Adrenal gland (tissue), 9 donors: ENCODE measurements at regions not wholly inside any gene's neighbourhood (a gene's known extent, or its start where the extent isn't known, plus 50 kb on each side); places are given as distances from the start of the nearest gene placed in this dataset.

Experiments
- DNase-seq, 7 donors: peaks; one replicate each; pipeline ENCODE4 v3.0.0-alpha.2; 2019 to 2020
- H3K27ac ChIP-seq, 5 donors: fragments of 200-600 bp; sonication (generic) in 4 of 5; 1 replicate in 3 of 5; 2 replicates in 2 of 5; pipeline versions ENCODE4 v1.5.1 to v1.8.0; 2016 to 2020; ENCODE audit warnings: mild to moderate bottlenecking in 1 of 5
- H3K27me3 ChIP-seq: fragments of 200-600 bp; 2 replicates; pipeline ENCODE4 v1.8.0; 2021
- H3K36me3 ChIP-seq, 2 donors: fragments of 200-600 bp; replicated peaks in 1 of 2; 1 replicate in 1 of 2; 2 replicates in 1 of 2; pipeline versions ENCODE4 v1.5.1 to v1.8.0; 2018 to 2022
- H3K4me1 ChIP-seq, 2 donors: fragments of 200-600 bp; replicated peaks in 1 of 2; 1 replicate in 1 of 2; 2 replicates in 1 of 2; pipeline versions ENCODE4 v1.5.1 to v1.8.0; 2018 to 2021
- H3K4me3 ChIP-seq, 4 donors: fragments of 200-600 bp; sonication (generic) in 3 of 4; one replicate each; pipeline ENCODE4 v1.5.1; 2016 to 2018
- H3K9me3 ChIP-seq, 3 donors: fragments of 200-600 bp; sonication (generic) in 1 of 3; replicated peaks in 1 of 3; 1 replicate in 2 of 3; 2 replicates in 1 of 3; pipeline versions ENCODE4 v1.5.1 to v1.8.0; 2016 to 2021
- CTCF ChIP-seq, 6 experiments: fragments of 450-650 bp in 4 of 6; fragments of 200-600 bp in 2 of 6; sonication (generic) in 1 of 6; IDR thresholded peaks; 1 replicate in 5 of 6; 2 replicates in 1 of 6; pipeline versions ENCODE4 v1.5.1 to v1.8.0; 2016 to 2021; ENCODE audit warnings: antibody characterized with exemption in 6 of 6, mild to moderate bottlenecking in 2 of 6, moderate library complexity in 1 of 6
- POLR2A ChIP-seq, 2 donors: fragments of 450-650 bp; IDR thresholded peaks; one replicate each; pipeline ENCODE4 v1.6.1; 2017; ENCODE audit warnings: antibody characterized with exemption in 2 of 2, mild to moderate bottlenecking in 2 of 2, moderate library complexity in 1 of 2
- WGBS, 4 donors: extraction: QIAGEN DNeasy Blood & Tissue Kit in 2 of 4; methylation state at CpG; one replicate each; pipeline versions ENCODE4 v1.1.5 to v1.1.7; 2013 to 2017; 5-methylcytosine and 5-hydroxymethylcytosine counted together
- intact Hi-C, 2 donors: fragments of 100-400 bp; cut with DNase I; formaldehyde crosslinking; loops; one replicate each; pipeline versions ENCODE4 v1.14.1 to v1.15.0; 2022 to 2023
- donor health status: healthy with polysubstance abuse.
- donor health status: Bipolar disorder and iron deficiency.
- donor health status: DM: yes; HTN: yes; CAD: no.
- donor health status: DM: no; HTN: no; CAD: no.
- donor health status: DM: no; HTN: no; CAD: no.

GRCh38 chr16:86143666-86144065 lies 244.7 kb downstream of the IRF8 start:
- Histone ChIP-seq H3K36me3 (no peaks in the 10 kb centered on the region), H3K4me3 (no peak overlapping the region), H3K4me1 (no peaks in the 10 kb centered on the region), H3K9me3 (no peaks in the 10 kb centered on the region), H3K27me3 (no peaks in the 10 kb centered on the region), H3K27ac (no peak overlapping the region)
- DNase-seq, result no peak
- 79 to 89% (median 85%) methylated on average over 4 of the region's 4 CpGs for WGBS, 4 donors
- intact Hi-C loops, result no loop called here
- TF ChIP-seq CTCF (IDR thresholded peaks at IDR 0.05) (no peak), POLR2A (IDR thresholded peaks at IDR 0.05) (no peak)

- peaks cover 9% of the 10 kb centered on the region for H3K27me3 ChIP-seq
- H3K36me3 ChIP-seq, result no peaks in the 10 kb centered on the region
- H3K9me3 ChIP-seq, result no peaks in the 10 kb centered on the region
- TF ChIP-seq CTCF (IDR thresholded peaks at IDR 0.05) (no peak), POLR2A (IDR thresholded peaks at IDR 0.05) (no peak)
- H3K4me3 ChIP-seq, result no peak overlapping the region
- H3K4me1 ChIP-seq, result no peaks in the 10 kb centered on the region
- intact Hi-C loops, result no loop called here
- H3K27ac ChIP-seq, result no peak overlapping the region
- WGBS, 4 donors, result 48 to 68% (median 63%) methylated on average over 1 of the region's 1 CpG
- DNase-seq, result no peak
These were observed 246.7 kb downstream of the IRF8 start for GRCh38 chr16:86145669-86146068.

GRCh38 chr16:86150641-86151238 lies 251.8 kb downstream of the IRF8 start:
- TF ChIP-seq POLR2A (IDR thresholded peaks at IDR 0.05) (no peak), CTCF (IDR thresholded peaks at IDR 0.05) (no peak)
- Histone ChIP-seq H3K9me3 (no peaks in the 10 kb centered on the region), H3K36me3 (no peaks in the 10 kb centered on the region), H3K4me1 (no peaks in the 10 kb centered on the region), H3K27me3 (peaks cover 9% of the 10 kb centered on the region), H3K4me3 (no peak overlapping the region), H3K27ac (no peak overlapping the region)
- DNase-seq, result no peak
- intact Hi-C loops, result no loop called here
- 54 to 71% (median 64%) methylated on average over 18 of the region's 18 CpGs for WGBS, 4 donors

- 67 to 80% (median 75%) methylated on average over 22 of the region's 22 CpGs for WGBS, 4 donors
- intact Hi-C loops, result no loop called here
- no peaks in the 10 kb centered on the region for H3K9me3 ChIP-seq
- peaks cover 11% of the 10 kb centered on the region for H3K27me3 ChIP-seq
- H3K4me3 ChIP-seq, result no peak overlapping the region
- H3K27ac ChIP-seq, result no peak overlapping the region
- TF ChIP-seq CTCF (IDR thresholded peaks at IDR 0.05) (no peak), POLR2A (IDR thresholded peaks at IDR 0.05) (no peak)
- no peak for DNase-seq
- H3K36me3 ChIP-seq, result no peaks in the 10 kb centered on the region
- H3K4me1 ChIP-seq, result no peaks in the 10 kb centered on the region
These were observed 252.4 kb downstream of the IRF8 start for GRCh38 chr16:86151239-86151851.
